ENCODE measurements at regions not wholly inside any gene's neighbourhood (a gene's known extent, or its start where the extent isn't known, plus 50 kb on each side); places are given as distances from the start of the nearest gene placed in this dataset.

GRCh38 chr3:43797794-43798193 lies 107.1 kb downstream of the ABHD5 start:
- H4K20me1 ChIP-seq (ENCODE audit: control insufficient read depth, insufficient read depth): no peaks in the 10 kb centered on the region
- no peak overlapping the region for H3K4me3 ChIP-seq
- DNase-seq (ENCODE audit: low read depth, low spot score) (no peak), ATAC-seq (no peak), FAIRE-seq (no peak)
- POLR2A ChIA-PET: no interaction called here
- H2AFZ ChIP-seq (ENCODE audit: control insufficient read depth, low read depth, low read length): no peak overlapping the region
- no peak overlapping the region for H3K9ac ChIP-seq (ENCODE audit: control insufficient read depth, insufficient read depth, low read length)
- H3K4me1 ChIP-seq (ENCODE audit: control insufficient read depth, insufficient read depth, low read length): no peaks in the 10 kb centered on the region
- H3K27me3 ChIP-seq (replicated peaks in 1 of 2; ENCODE audit: control insufficient read depth in 2 of 2, insufficient read depth in 2 of 2, low read length in 1 of 2): no peaks in the 10 kb centered on the region; a peak in 1 of 4 replicates
- CTCF ChIA-PET: no interaction called here
- WGBS (ENCODE audit: insufficient coverage, insufficient replicate concordance, low lambda C conversion rate, missing lambda C conversion rate): 14% methylated on average over 5 of the region's 5 CpGs
- intact Hi-C loops (cut with micrococcal nuclease; ENCODE audit: unreplicated experiment) (no loop called here), in situ Hi-C loops (cut with MboI) (no loop called here)
- TF ChIP-seq NFIC (IDR thresholded peaks at IDR 0.05; ENCODE audit: low read depth, low read length) (no peak), ASH2L (IDR thresholded peaks at IDR 0.05; ENCODE audit: borderline replicate concordance, low read depth) (no peak), BCLAF1 (IDR thresholded peaks at IDR 0.05) (no peak), ZBTB4 (CRISPR knock-in tag; IDR thresholded peaks at IDR 0.05) (no peak), LARP7 (IDR thresholded peaks at IDR 0.05) (no peak), CBFB (IDR thresholded peaks at IDR 0.05; ENCODE audit: low read depth) (no peak), HCFC1 (IDR thresholded peaks at IDR 0.05; ENCODE audit: low read length) (no peak), HSF1 (IDR thresholded peaks at IDR 0.05; ENCODE audit: low read depth, low read length) (no peak), ATF3 (IDR thresholded peaks at IDR 0.05; ENCODE audit: borderline replicate concordance, extremely low read depth, low read depth, low read length) (no peak), ZNF622 (IDR thresholded peaks at IDR 0.05) (no peak), PBX3 (IDR thresholded peaks at IDR 0.05; ENCODE audit: insufficient replicate concordance, low read depth, low read length) (no peak), ELK1 (IDR thresholded peaks at IDR 0.05; ENCODE audit: low read depth, low read length) (no peak), NFYA (IDR thresholded peaks at IDR 0.05; ENCODE audit: borderline replicate concordance, low read depth, low read length) (no peak), SMAD1 (IDR thresholded peaks at IDR 0.05; ENCODE audit: low read depth, partially characterized antibody) (no peak), EED (IDR thresholded peaks at IDR 0.05; ENCODE audit: low read depth) (no peak)
- BruUV-seq (replicated peaks): no TSS peak
- no peaks in the 10 kb centered on the region for H3K36me3 ChIP-seq (ENCODE audit: control insufficient read depth in 2 of 2, insufficient read depth in 2 of 2, low read length in 1 of 2)
- SMC1A ChIA-PET (ENCODE audit: uncharacterized antibody, unreplicated experiment): no interaction called here
- H3K79me2 ChIP-seq (ENCODE audit: control insufficient read depth, insufficient read depth, low read length): no peaks in the 10 kb centered on the region
- H3K27ac ChIP-seq (ENCODE audit: control insufficient read depth, insufficient read depth): no peak overlapping the region
- no peak overlapping the region for H3K4me2 ChIP-seq (ENCODE audit: control insufficient read depth, insufficient read depth)
- H3K9me3 ChIP-seq (replicated peaks; ENCODE audit: control insufficient read depth, insufficient read depth, low read length): no peaks in the 10 kb centered on the region
- RAD21 ChIA-PET (ENCODE audit: unreplicated experiment): no interaction called here
